ENCODE measurements at regions not wholly inside any gene's neighbourhood (a gene's known extent, or its start where the extent isn't known, plus 50 kb on each side); places are given as distances from the start of the nearest gene placed in this dataset.
A peak's percentile ranks its signal among the peaks of the same experiment; 100 is the strongest.

DNA sequence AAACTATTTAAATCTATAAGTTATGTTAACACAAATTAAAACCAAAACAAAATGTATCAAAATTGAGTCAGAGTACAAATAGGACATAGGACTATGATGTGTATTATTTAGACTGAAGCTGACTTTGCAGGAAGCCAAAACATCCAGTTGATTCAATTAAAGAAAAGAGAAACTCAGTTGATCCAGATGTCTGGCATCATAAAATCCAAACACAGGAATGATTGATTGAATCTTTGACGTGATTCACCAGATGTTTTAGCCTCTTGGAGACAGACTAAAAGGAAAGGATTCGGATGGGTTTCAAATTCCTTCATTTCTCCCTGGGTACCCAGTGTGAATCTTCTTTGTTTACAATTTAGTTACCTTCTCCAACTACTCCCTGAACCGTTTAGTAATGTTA is 272.9 kb downstream of the IRS1 start:
- no peak for DNase-seq

DNA sequence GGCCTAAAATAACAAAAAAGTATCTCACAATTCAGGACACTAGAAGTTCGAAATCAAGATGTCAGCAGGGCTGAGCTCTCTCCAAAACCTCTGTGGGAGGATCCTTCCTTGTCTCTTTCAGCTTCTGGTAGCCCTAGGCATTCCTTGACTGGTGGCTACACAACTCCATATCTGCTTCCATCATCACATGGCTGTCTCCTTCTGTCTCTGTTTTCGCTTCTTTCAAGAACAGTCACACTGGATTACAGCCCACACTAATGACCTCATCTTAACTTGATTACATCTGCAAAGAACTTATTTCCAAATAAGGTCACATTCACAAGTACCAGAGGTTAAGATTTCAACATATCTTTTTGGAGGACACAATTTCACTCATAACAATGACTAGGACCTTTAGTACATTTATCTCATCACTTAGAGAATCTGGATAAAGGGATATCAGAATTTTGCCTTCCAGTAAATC is 275.2 kb downstream of the IRS1 start:
- peak; percentile 77 for DNase-seq

DNA sequence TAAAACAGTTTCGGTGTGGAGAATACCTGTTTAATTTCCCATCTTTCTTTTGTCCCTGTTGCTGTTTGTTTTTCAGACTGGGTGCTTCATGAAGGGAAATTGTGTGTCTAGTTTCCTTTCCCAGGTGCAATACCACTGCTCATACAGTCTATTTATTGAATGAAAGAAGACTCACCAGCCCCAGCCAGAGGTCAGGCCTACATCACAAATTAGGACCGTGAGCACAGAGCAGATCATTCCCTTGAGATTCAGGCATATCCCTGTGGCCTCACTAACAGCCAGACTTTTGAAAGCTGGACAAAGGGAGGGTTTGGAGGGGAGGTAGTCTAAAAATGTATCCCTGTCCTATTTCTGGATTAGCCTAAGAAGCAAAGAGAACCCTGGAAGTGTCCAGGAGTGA is 278.9 kb downstream of the IRS1 start:
- DNase-seq = no peak

GRCh38 chr2:226515344-226516055 is 284.1 kb downstream of the IRS1 start:
- no peak for DNase-seq

- DNase-seq = peak; percentile 39
These were observed 284.7 kb downstream of the IRS1 start for GRCh38 chr2:226514895-226515294.

- no peak for DNase-seq
These were observed 288.3 kb downstream of the IRS1 start for GRCh38 chr2:226511311-226511710.

DNA sequence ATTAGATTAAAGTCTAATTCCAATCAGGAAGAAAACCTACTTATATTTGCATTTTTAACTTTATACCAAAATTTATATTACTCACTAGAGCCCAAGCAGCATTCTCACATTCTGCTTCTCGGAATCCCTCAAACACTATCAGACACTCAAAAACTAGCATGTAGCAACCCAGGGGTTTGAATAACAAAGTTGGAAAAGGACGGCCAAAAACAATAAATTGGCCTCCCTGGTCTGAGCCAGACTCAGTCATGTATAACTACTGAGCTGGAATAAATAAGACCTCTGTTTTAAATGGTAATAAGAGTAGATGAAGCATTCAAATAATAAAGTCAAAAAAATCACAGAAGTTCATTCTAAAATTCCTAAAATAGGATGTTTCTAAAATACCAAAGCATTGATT is 290.9 kb downstream of the IRS1 start:
- DNase-seq = no peak

GRCh38 chr2:226508005-226508404 is 291.6 kb downstream of the IRS1 start:
- no peak for DNase-seq

DNA sequence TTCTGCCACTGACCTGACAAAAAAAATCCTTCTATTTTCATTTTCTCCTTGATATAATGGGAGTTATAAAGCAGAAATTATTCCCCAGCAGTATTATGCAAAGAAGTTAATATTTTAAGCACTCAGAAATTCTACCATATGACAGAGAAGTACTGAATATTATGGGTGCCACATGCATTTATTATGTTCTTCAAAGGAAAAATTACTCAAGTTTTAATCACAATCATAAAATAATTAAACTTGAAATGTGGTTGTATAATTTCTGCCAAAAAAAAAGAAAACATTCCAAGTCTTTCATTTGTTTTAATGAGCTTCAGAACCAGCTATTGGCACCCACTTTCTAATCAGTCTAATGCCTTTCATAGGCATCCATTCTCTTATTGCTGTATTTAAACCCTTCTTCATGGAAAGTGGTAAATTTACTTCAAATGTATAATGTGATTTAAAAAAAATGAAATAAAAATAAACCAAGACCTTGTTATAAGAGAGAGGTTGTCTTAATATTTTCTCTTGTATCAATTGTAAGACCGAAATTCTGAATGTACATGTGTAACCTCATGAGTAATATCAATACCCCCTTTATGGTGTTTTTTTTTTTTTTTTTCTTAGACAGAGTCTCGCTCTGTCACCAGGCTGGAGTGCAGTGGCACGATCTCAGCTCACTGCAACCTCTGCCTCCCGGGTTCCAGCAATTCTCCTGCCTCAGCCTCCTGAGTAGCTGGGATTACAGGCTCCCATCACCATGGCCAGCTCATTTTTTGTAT is 302.3 kb downstream of the IRS1 start:
- DNase-seq = no peak

- DNase-seq = no peak
These were observed 303.4 kb downstream of the IRS1 start for GRCh38 chr2:226496273-226496550.

GRCh38 chr2:226495466-226496272 is 304.0 kb downstream of the IRS1 start:
- DNase-seq = no peak

DNA sequence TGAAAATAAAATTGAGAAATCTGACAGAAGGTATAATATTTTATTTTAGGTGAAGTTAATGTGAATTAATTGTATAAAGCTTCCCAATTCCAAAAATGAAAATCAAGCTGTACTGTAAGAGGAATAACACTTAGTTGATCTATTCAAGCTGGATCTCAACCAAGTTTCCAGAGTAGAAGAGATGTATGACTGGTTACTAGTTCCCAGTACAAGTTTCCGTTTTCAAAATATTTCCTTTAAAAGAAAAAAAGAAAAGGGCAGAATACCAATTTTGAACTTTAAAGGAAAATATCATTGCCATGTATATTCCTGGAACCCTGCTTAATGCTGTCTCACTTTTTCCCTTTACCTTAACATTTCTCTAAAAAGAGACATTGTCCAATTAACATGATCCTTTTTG is 308.5 kb downstream of the IRS1 start:
- no peak for DNase-seq

- DNase-seq = peak; percentile 93
These were observed 309.7 kb downstream of the IRS1 start for GRCh38 chr2:226489775-226490541.

GRCh38 chr2:226488034-226488433 is 311.6 kb downstream of the IRS1 start:
- DNase-seq = no peak

- no peak for DNase-seq
These were observed 312.0 kb downstream of the IRS1 start for GRCh38 chr2:226487573-226487972.

DNA sequence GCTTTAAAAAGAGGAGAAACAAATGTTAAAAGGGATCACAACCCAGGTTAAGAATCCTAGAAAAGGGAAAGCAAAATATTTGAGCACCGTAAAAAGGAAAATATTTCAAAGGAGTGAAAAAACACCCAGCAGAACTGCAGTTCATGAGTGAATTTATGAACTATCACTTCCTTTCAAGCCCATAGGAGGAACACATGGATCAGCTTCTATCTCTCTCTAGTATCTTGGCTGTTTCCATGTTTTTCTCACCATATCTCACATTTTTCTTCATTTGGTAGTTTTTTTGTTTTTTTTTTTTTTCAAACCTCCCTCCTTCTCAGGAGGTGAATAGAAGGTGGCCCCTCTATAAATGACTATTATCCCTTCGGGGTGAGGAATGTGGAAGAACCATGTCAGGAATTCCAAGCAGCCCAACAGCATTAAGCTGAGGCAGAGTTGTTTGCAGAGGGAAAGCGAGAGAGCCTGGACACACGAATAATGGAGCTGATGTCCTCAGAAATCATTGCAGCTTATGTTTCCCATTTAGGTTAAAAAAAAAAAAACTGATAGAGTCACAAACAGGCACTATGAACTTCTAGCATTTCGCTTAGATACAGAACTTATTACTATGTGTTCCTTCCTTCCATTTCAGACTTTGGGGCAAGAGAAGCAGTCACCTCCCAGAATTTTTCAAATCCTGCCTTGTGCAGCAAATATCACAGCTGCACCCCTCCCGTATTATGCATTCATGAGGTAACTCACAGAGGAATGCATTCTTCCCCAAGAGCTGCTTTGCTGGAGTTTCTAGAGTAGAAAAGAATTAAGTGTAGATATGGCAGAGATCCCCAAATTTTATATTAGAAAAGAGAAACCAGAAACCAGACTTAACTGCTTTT is 315.6 kb downstream of the IRS1 start:
- peak; percentile 77 for DNase-seq

- no peak for DNase-seq
These were observed 316.5 kb downstream of the IRS1 start for GRCh38 chr2:226483143-226483542.

- DNase-seq = peak; percentile 94
These were observed 321.4 kb downstream of the IRS1 start for GRCh38 chr2:226478109-226478809.

GRCh38 chr2:226477221-226478108 is 322.2 kb downstream of the IRS1 start:
- no peak for DNase-seq

GRCh38 chr2:226475650-226476049 is 324.0 kb downstream of the IRS1 start:
- peak; percentile 83 for DNase-seq
